NCI-H446 (cell line): ENCODE measurements at regions not wholly inside any gene's neighbourhood (a gene's known extent, or its start where the extent isn't known, plus 50 kb on each side); places are given as distances from the start of the nearest gene placed in this dataset.
"Not testable (repeated sequence)": the region's sequence is repeated elsewhere in the genome, so short reads cannot be mapped to it uniquely, and the experiment has no call there.

Source experiments
- DNase-seq, 2 experiments: peaks; one replicate each; lab custom pipeline; 2025; lab: John Stamatoyannopoulos, UW

DNA sequence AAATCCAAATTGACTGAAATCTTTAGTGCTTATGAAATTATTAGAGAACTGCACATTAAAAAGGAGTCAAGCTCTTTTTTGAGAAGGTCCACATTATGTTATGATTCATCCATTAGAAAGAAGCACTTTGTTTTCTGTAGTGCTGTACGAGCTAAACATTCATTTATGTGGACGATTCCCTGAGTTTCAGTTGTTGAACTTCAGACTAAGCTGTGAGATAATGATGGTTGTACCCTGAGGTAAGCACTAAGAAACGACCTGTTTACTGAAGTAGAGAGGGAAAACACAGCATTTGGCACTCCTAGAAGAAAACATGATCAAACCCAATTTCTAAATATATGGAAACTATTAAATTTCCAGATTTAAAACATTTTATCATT, 67.3 kb upstream of the ATP2B1 start:
- no peak for DNase-seq

DNA sequence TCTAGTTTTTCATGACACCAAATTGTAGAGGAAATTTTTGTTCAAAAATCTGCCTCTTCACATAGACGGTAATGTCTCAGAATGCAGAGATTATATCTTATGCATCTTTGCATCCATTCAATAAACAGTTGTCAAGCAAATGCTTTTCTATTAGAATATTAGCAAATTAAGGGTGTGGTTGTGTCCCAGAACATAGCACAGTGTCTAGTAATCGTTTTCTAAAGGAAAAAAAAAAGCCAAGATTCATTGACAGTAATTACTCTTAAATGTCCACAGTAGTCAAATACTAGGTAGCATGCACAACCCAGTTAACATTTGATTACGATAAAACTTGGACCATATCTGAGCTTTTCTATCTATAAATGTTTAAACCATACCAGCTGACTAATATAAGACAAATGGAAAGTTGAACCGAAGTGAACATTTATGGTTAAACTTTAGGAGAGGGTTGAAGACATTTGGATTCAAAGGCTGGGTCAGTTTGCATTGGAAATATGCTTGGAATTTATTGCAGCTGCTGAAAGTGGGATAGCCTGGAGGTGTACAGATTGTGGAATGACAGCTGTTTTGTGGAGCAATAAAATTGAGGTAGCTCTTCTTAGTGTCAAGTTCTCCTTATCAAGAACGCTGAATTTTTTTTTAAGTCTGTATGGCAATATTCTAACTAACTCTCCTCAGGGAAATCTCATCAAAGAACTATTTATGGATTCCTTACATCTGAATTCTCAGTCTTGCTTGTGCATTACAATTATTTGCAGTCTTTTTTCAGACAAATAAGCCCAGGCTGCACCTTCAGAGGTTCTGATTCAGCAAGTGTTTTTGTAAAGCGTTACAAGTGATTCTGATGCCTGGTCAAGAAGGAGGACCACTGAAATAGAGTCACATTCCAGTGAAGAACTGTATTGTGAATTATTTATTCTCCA, 66.7 kb upstream of the ATP2B1 start:
- DNase-seq = no peak

GRCh38 chr12:89774645-89775044, 66.0 kb upstream of the ATP2B1 start:
- DNase-seq = no peak

DNA sequence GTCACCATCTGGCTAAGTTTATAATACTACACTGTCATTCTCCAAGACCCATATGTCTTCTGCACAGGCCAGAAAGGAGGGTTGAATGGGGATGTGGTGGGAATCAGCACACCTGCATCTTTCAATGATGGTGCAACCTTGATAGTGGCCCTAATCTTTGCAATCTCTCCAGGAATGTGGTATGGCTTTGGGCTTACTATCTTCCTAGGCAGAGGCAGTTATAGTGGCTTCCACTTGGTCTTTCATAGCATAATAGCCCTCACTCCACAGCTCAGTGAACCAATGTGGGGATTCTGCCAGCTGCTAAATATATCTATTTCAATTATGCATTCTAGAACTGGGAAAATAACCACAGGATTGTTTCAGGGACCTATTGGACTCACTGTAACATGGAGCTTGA, 61.8 kb upstream of the ATP2B1 start:
- DNase-seq = no peak

DNA sequence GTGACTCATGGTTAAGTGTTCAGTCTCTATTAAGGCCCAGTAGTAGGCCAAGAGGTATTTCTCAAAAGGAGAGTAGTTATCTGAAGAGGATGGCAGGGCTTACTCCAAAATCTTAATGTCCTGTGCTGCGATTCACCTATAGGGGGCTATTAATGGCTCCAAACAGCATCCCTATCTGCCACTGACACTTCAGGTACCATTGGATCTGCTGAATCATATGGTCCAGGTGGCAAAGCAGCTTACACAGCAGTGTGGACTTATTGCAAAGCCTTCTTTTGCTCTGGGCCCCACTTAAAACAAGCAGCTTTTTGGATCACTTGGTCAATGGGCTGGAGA, 60.8 kb upstream of the ATP2B1 start:
- DNase-seq = no peak

GRCh38 chr12:89768586-89769482, 60.2 kb upstream of the ATP2B1 start:
- DNase-seq = no peak

DNA sequence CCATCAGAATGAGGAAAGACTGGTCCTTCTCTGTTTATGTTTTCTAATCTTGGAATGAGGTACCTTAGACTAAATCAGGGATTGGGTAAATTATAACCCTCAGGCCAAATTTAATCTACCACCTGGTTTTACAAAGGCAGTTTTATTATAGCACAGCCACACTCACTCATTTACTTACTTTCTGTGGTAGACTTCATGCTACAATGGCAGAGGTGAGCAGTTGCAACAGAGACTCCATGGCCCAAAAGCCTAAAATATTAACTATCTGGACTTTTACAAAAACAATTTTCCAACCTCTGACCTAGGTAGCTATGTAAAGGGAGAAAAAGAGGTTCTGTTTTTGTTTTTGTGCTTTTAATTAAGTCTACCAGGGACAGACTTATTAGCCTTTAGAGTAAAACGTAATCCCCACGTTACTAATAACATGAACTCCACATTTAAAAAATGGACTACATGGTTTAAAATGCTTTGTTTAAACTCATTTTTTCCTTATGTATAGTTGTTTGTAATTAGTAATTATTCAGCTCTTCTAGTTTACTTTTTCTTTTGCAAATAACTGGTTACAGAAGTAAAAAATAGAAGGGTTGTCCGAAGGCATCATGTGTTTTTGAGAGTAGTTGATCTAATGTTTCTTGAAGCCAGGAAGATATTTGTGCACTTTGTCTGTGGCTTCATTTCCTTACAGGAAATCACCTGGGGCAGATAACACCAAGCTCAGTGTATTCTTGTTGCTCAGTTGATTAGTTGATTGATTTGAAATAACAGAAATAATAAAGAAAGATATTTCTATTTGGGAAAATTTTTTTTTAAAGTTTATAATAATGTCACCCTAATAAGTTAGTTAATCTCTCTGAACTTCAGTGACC, 57.6 kb upstream of the ATP2B1 start:
- no peak for DNase-seq

GRCh38 chr12:89764164-89764563, 55.5 kb upstream of the ATP2B1 start:
- DNase-seq = not testable (repeated sequence)

DNA sequence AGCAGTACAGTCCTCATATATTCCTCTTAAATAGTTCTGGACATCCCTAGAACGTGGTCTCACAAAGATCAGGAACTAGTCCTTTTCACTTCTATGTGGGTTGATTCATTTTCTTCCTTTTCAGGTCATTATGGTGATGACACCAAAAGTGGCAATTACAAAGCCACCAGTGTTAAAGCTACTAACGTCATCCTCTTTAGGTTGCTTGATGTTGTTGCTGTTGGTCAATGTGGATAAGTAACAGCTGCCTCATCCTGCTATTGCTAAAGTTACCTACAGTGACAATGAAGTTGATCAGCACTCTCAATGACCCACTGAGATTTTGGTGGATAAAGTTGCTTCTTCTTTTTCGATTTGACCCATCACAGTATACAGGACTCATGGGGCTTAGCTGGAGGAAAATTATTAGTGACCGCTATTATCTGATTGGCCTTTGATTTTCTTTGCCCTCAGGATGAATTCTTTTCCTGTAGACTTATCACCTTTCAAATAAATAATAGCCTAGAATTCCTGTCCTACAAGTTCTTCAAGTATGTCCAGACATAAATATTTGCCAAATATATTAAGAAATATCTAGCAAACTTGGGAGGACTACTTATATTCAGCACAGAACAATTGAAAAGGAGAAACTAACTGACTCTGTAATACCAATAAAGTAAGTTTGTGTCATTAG, 54.0 kb upstream of the ATP2B1 start:
- DNase-seq = no peak

GRCh38 chr12:89760783-89761182, 52.1 kb upstream of the ATP2B1 start:
- DNase-seq = no peak
